ENCODE measurements at regions not wholly inside any gene's neighbourhood (a gene's known extent, or its start where the extent isn't known, plus 50 kb on each side); places are given as distances from the start of the nearest gene placed in this dataset.

DNA sequence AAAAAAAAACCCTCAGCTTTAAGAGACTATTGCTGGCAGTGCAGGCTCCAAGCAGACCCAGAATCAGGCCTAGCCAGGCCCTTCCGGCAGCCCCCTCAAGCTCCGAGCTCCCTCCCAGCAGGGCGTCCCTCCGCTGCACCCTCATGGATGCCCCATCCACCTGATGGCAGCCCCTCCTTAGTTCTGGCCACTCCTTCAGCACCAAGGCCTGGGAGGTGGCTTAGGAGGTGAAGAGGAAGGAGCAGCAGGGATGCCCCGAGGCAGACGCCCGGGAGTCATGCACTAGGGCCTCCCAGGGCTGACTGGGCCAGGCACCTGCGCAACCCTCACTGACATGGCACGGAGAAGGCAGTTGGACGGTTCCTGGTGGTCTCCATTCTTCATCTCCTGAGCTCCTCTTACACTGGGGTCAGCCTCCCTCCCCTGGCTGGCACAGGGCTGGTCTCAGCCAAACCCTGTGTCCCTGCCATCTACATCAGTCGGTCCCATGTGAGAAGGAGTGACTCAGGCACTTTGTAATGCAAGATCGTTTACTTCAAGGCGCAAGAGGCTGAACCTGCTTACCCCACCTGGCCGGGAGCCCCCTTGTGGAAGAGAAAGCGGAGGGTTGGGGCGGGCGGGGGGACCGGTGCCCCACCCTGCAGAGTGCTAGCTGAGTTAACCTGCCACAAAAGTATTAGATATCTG lies 53.5 kb upstream of the ID2 start:
- Mint-ChIP-seq H3K4me3 (no peak overlapping the region), H3K9me3 (no peaks in the 10 kb centered on the region), H3K4me1 (peaks cover 9% of the 10 kb centered on the region), H3K27ac (no peak overlapping the region), H3K27me3 (ENCODE audit: low read depth in 3 of 3) (peaks cover under 1 to 13% (median 2%) of the 10 kb centered on the region in 3 donors), H3K36me3 (no peaks in the 10 kb centered on the region)
- Histone ChIP-seq H3K27me3 (ENCODE audit: control insufficient read depth in 2 of 2, insufficient read depth in 2 of 2, low read length in 2 of 2) (no peaks in the 10 kb centered on the region), H3K9ac (ENCODE audit: insufficient read depth, low read length, poor library complexity, severe bottlenecking) (no peak overlapping the region), H3K4me2 (replicated peaks; ENCODE audit: extremely low read depth, low read length, poor library complexity, severe bottlenecking) (no peak overlapping the region), H4K20me1 (ENCODE audit: insufficient read depth, low read length) (no peaks in the 10 kb centered on the region), H3K27ac (ENCODE audit: low read depth in 1 of 2, low read length in 2 of 2) (no peak overlapping the region), H2AFZ (ENCODE audit: insufficient read depth, low read depth, low read length, poor library complexity, severe bottlenecking) (no peak overlapping the region), H3K36me3 (replicated peaks in 1 of 2; ENCODE audit: control insufficient read depth in 1 of 2, insufficient read depth in 2 of 2, low read length in 2 of 2) (no peaks in the 10 kb centered on the region), H3K4me1 (ENCODE audit: control insufficient read depth in 1 of 2, insufficient read depth in 2 of 2, low read length in 2 of 2) (no peaks in the 10 kb centered on the region), H3K4me3 (replicated peaks in 1 of 3; ENCODE audit: low read depth in 2 of 3, low read length in 3 of 3) (no peak overlapping the region), H3K9me3 (replicated peaks in 1 of 2; ENCODE audit: control insufficient read depth in 1 of 2, insufficient read depth in 1 of 2, low read length in 2 of 2) (no peaks in the 10 kb centered on the region), H3K79me2 (ENCODE audit: insufficient read depth, low read length) (no peaks in the 10 kb centered on the region)
- 80% methylated on average over 7 of the region's 18 CpGs for WGBS (ENCODE audit: insufficient coverage)
- TF ChIP-seq, protein P1, sequence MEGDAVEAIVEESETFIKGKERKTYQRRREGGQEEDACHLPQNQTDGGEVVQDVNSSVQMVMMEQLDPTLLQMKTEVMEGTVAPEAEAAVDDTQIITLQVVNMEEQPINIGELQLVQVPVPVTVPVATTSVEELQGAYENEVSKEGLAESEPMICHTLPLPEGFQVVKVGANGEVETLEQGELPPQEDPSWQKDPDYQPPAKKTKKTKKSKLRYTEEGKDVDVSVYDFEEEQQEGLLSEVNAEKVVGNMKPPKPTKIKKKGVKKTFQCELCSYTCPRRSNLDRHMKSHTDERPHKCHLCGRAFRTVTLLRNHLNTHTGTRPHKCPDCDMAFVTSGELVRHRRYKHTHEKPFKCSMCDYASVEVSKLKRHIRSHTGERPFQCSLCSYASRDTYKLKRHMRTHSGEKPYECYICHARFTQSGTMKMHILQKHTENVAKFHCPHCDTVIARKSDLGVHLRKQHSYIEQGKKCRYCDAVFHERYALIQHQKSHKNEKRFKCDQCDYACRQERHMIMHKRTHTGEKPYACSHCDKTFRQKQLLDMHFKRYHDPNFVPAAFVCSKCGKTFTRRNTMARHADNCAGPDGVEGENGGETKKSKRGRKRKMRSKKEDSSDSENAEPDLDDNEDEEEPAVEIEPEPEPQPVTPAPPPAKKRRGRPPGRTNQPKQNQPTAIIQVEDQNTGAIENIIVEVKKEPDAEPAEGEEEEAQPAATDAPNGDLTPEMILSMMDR (IDR thresholded peaks at IDR 0.05): no peak
- DNase-seq: no peak
- intact Hi-C loops (cut with micrococcal nuclease): loop anchor here in 1 of 2 donors (10.0 kb wide), 1 partner anchor 1356 kb away; no protein-coding TSS in a partner anchor

DNA sequence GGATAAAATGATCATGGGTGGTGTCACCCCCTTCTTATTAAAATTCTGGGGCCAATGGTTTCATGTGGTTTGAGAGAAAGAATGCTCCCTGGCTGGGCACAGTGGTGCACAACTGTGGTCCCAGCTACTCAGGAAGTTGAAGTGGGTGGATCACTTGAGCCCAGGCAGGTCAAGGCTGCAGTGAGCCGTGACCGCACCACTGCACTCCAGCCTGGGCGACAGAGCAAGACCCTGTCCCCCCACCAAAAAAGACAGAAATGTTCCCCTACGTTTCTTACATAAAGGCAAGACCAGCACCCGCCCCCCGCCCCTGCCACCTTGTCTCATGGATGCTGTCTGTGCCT lies 53.0 kb upstream of the ID2 start:
- H3K4me2 ChIP-seq (replicated peaks; ENCODE audit: extremely low read depth, low read length, poor library complexity, severe bottlenecking): no peak overlapping the region

More for the DNA sequence above, 53.0 kb upstream of the ID2 start:
- no peak overlapping the region for H3K27ac Mint-ChIP-seq
- Histone ChIP-seq H3K79me2 (ENCODE audit: insufficient read depth, low read length) (no peaks in the 10 kb centered on the region), H4K20me1 (ENCODE audit: insufficient read depth, low read length) (no peaks in the 10 kb centered on the region), H3K4me1 (ENCODE audit: control insufficient read depth in 1 of 2, insufficient read depth in 2 of 2, low read length in 2 of 2) (no peaks in the 10 kb centered on the region), H3K4me3 (replicated peaks in 1 of 3; ENCODE audit: low read depth in 2 of 3, low read length in 3 of 3) (no peak overlapping the region), H3K36me3 (replicated peaks in 1 of 2; ENCODE audit: control insufficient read depth in 1 of 2, insufficient read depth in 2 of 2, low read length in 2 of 2) (no peaks in the 10 kb centered on the region), H3K27ac (ENCODE audit: low read depth in 1 of 2, low read length in 2 of 2) (no peak overlapping the region), H3K9ac (ENCODE audit: insufficient read depth, low read length, poor library complexity, severe bottlenecking) (no peak overlapping the region), H2AFZ (ENCODE audit: insufficient read depth, low read depth, low read length, poor library complexity, severe bottlenecking) (no peak overlapping the region), H3K9me3 (replicated peaks in 1 of 2; ENCODE audit: control insufficient read depth in 1 of 2, insufficient read depth in 1 of 2, low read length in 2 of 2) (no peaks in the 10 kb centered on the region), H3K27me3 (ENCODE audit: control insufficient read depth in 2 of 2, insufficient read depth in 2 of 2, low read length in 2 of 2) (no peaks in the 10 kb centered on the region)
- H3K9me3 Mint-ChIP-seq: no peaks in the 10 kb centered on the region
- 92% methylated on average over 5 of the region's 6 CpGs for WGBS (ENCODE audit: insufficient coverage)
- TF ChIP-seq, protein P1 (IDR thresholded peaks at IDR 0.05): no peak
- intact Hi-C loops (cut with micrococcal nuclease): loop anchor here in 1 of 2 donors (10.0 kb wide), 1 partner anchor 1356 kb away; no protein-coding TSS in a partner anchor
- no peak overlapping the region for H3K4me3 Mint-ChIP-seq
- no peaks in the 10 kb centered on the region for H3K36me3 Mint-ChIP-seq
- peaks cover 2 to 9% (median 2%) of the 10 kb centered on the region in 3 donors for H3K27me3 Mint-ChIP-seq (ENCODE audit: low read depth in 3 of 3)
- peaks cover 9% of the 10 kb centered on the region for H3K4me1 Mint-ChIP-seq
- no peak for DNase-seq

Data from CD14-positive monocyte (primary cell).